ENCODE measurements at regions not wholly inside any gene's neighbourhood (a gene's known extent, or its start where the extent isn't known, plus 50 kb on each side); places are given as distances from the start of the nearest gene placed in this dataset.

- no peak for DNase-seq (ENCODE audit: low read depth)
Measured at GRCh38 chr11:26827567-26828081, 105.8 kb upstream of the SLC5A12 start.

GRCh38 chr11:26828288-26828687 lies 106.4 kb upstream of the SLC5A12 start:
- H3K36me3 ChIP-seq (ENCODE audit: control insufficient read depth, insufficient read depth, low read length), result no peaks in the 10 kb centered on the region
- H3K27me3 ChIP-seq (ENCODE audit: control insufficient read depth, insufficient read depth, low read length), result no peaks in the 10 kb centered on the region
- TF ChIP-seq CTCF (IDR thresholded peaks at IDR 0.05; ENCODE audit: insufficient read depth, low read depth, low read length), result no peak
- no peak for DNase-seq (ENCODE audit: low read depth)
- CTCF ChIA-PET, result no interaction called here
- POLR2A ChIA-PET, result no interaction called here
- H3K4me3 ChIP-seq (ENCODE audit: low read depth, low read length), result no peak overlapping the region

More at GRCh38 chr11:26827567-26828081, 105.8 kb upstream of the SLC5A12 start:
- CTCF ChIA-PET, result interaction anchor here (1.3 kb wide), 1 partner anchor 331 kb away, joined by 6 read pairs; no protein-coding TSS in a partner anchor
- no peaks in the 10 kb centered on the region for H3K36me3 ChIP-seq (ENCODE audit: control insufficient read depth, insufficient read depth, low read length)
- H3K4me3 ChIP-seq (ENCODE audit: low read depth, low read length), result no peak overlapping the region
- POLR2A ChIA-PET, result no interaction called here
- no peak for TF ChIP-seq CTCF (IDR thresholded peaks at IDR 0.05; ENCODE audit: insufficient read depth, low read depth, low read length)
- no peaks in the 10 kb centered on the region for H3K27me3 ChIP-seq (ENCODE audit: control insufficient read depth, insufficient read depth, low read length)

- H3K4me3 ChIP-seq (ENCODE audit: low read depth, low read length), result no peak overlapping the region
- ChIA-PET CTCF (no interaction called here), POLR2A (no interaction called here)
- no peak for TF ChIP-seq CTCF (IDR thresholded peaks at IDR 0.05; ENCODE audit: insufficient read depth, low read depth, low read length)
- no peaks in the 10 kb centered on the region for H3K27me3 ChIP-seq (ENCODE audit: control insufficient read depth, insufficient read depth, low read length)
- DNase-seq (ENCODE audit: low read depth), result no peak
- no peaks in the 10 kb centered on the region for H3K36me3 ChIP-seq (ENCODE audit: control insufficient read depth, insufficient read depth, low read length)
Measured at GRCh38 chr11:26830218-26830617, 108.4 kb upstream of the SLC5A12 start.

- TF ChIP-seq CTCF (IDR thresholded peaks at IDR 0.05; ENCODE audit: insufficient read depth, low read depth, low read length), result no peak
- H3K27me3 ChIP-seq (ENCODE audit: control insufficient read depth, insufficient read depth, low read length), result no peaks in the 10 kb centered on the region
- H3K4me3 ChIP-seq (ENCODE audit: low read depth, low read length), result no peak overlapping the region
- H3K36me3 ChIP-seq (ENCODE audit: control insufficient read depth, insufficient read depth, low read length), result no peaks in the 10 kb centered on the region
- ChIA-PET POLR2A (no interaction called here), CTCF (no interaction called here)
- no peak for DNase-seq (ENCODE audit: low read depth)
Measured at GRCh38 chr11:26830757-26831156, 108.9 kb upstream of the SLC5A12 start.

- H3K4me3 ChIP-seq (ENCODE audit: low read depth, low read length), result no peak overlapping the region
- DNase-seq (ENCODE audit: low read depth), result no peak
- H3K36me3 ChIP-seq (ENCODE audit: control insufficient read depth, insufficient read depth, low read length), result no peaks in the 10 kb centered on the region
- no peaks in the 10 kb centered on the region for H3K27me3 ChIP-seq (ENCODE audit: control insufficient read depth, insufficient read depth, low read length)
- CTCF ChIA-PET, result no interaction called here
- POLR2A ChIA-PET, result no interaction called here
- no peak for TF ChIP-seq CTCF (IDR thresholded peaks at IDR 0.05; ENCODE audit: insufficient read depth, low read depth, low read length)
Measured at GRCh38 chr11:26834601-26835000, 112.7 kb upstream of the SLC5A12 start.

All from BJ (cell line).